Heart left ventricle (tissue), 16 donors: ENCODE measurements at regions not wholly inside any gene's neighbourhood (a gene's known extent, or its start where the extent isn't known, plus 50 kb on each side); places are given as distances from the start of the nearest gene placed in this dataset.

Experiments used
- ATAC-seq, 4 donors: fragments of 200-7000 bp; cut with Tn5 transposase; one replicate each; pipeline ENCODE4 v1.9.1; 2020 to 2022; ENCODE audit warnings: moderate library complexity in 4 of 4, mild to moderate bottlenecking in 3 of 4, moderate number of reproducible peaks in 1 of 4
- DNase-seq, 5 donors: peaks; one replicate each; pipeline ENCODE4 v3.0.0-alpha.2; 2020
- H3K27ac ChIP-seq, 12 donors: fragments of 200-600 bp; sonication (generic) in 4 of 12; one replicate each; pipeline versions ENCODE4 v1.5.0 to v1.8.0; 2016 to 2022; ENCODE audit warnings: mild to moderate bottlenecking in 2 of 12
- H3K27me3 ChIP-seq, 9 donors: fragments of 200-600 bp; sonication (generic) in 2 of 9; one replicate each; pipeline versions ENCODE4 v1.5.1 to v1.8.0; 2016 to 2022; ENCODE audit warnings: mild to moderate bottlenecking in 3 of 9
- H3K36me3 ChIP-seq, 9 donors: fragments of 200-600 bp; sonication (generic) in 2 of 9; one replicate each; pipeline versions ENCODE4 v1.5.0 to v1.8.0; 2018 to 2022; ENCODE audit warnings: mild to moderate bottlenecking in 2 of 9
- H3K4me1 ChIP-seq, 12 donors: fragments of 200-600 bp; sonication (generic) in 4 of 12; one replicate each; pipeline versions ENCODE4 v1.5.0 to v1.8.0; 2016 to 2022; ENCODE audit warnings: mild to moderate bottlenecking in 3 of 12
- H3K4me3 ChIP-seq, 12 donors: fragments of 200-600 bp; sonication (generic) in 4 of 12; one replicate each; pipeline versions ENCODE4 v1.5.0 to v1.8.0; 2017 to 2022; ENCODE audit warnings: mild to moderate bottlenecking in 9 of 12, moderate library complexity in 4 of 12
- H3K9me3 ChIP-seq, 12 donors: fragments of 200-600 bp; sonication (generic) in 4 of 12; one replicate each; pipeline versions ENCODE4 v1.5.0 to v1.8.0; 2016 to 2022; ENCODE audit warnings: mild to moderate bottlenecking in 1 of 12
- POLR2A ChIP-seq, 2 donors: fragments of 450-650 bp; IDR thresholded peaks; one replicate each; pipeline ENCODE4 v1.6.1; 2017; ENCODE audit warnings: antibody characterized with exemption in 2 of 2, mild to moderate bottlenecking in 2 of 2, moderate library complexity in 2 of 2
- WGBS, 4 donors: extraction: QIAGEN DNeasy Blood & Tissue Kit in 2 of 4; methylation state at CpG; one replicate each; pipeline versions ENCODE4 v1.1.5 to v1.1.7; 2013 to 2018; 5-methylcytosine and 5-hydroxymethylcytosine counted together
- intact Hi-C, 10 donors: fragments of 100-400 bp; cut with DNase I; formaldehyde crosslinking; loops; one replicate each; pipeline versions ENCODE4 v1.11.1 to v1.14.2; 2022
- TF ChIP-seq, protein P1 (sequence below), 12 donors: fragments of 200-600 bp; sonication (generic) in 4 of 12; IDR thresholded peaks; one replicate each; pipeline versions ENCODE4 v1.5.0 to v1.8.0; 2018 to 2022; ENCODE audit warnings: antibody characterized with exemption in 12 of 12, mild to moderate bottlenecking in 5 of 12
- donor health status: ischemic (EF 13 %, LVEDD 7.1; RV severe dilation, severe dysfunction).
- donor health status: healthy with polysubstance abuse.
- donor health status: DM: no; HTN: yes; CAD: no.
- donor health status: DM: no; HTN: no; CAD: no.
- donor health status: ischemic (EF 25% LVEDD 6.9; RV normal size, moderate dysfunction).
- donor health status: ischemic (EF 25% LVEDD 5.7; RV mildly dilated, moderate dysfunction).
- donor health status: healthy.
- donor health status: DM: yes; HTN: yes; CAD: no.
- donor health status: ischemic (EF 35%, LVEDD 5.7; RV mildly dilated, moderate dysfunction).
- donor health status: nonischemic (EF 11% LVEDD 7.7; RV severe dilation, severe dysfunction).
- donor health status: DM: yes; HTN: yes; CAD: no.
- donor health status: PGD.
- donor health status: ischemic (EF 29% LVEDD 5.4; RV normal size, mild dysfunction).
- donor health status: nonischemic (EF 23%, LVEDD 6.1; RV moderate dilation, normal function).

DNA sequence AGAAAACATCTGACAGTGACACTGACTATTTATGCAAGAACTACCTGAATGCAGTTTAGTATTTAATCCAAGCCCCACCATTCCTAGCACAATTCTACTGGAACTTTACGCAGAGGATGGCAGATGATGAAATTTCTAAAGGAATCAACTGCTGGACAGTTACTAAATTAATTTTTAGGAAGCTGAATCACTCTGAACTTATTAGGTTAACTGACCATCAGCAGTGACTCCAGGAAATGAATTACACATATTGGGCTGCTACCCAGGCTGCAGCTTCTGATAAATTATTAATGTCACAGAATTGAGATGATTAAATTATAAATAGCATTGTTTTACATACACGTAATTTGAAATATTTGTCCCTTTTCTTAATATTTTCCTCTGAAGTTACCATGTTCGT lies 250.8 kb downstream of the TMEM182 start:
- no peak for DNase-seq
- H3K4me3 ChIP-seq, result no peak overlapping the region
- WGBS, 4 donors, result 75 to 85% (median 79%) methylated on average over 3 of the region's 3 CpGs
- peaks cover 0 to 4% (median 0%) of the 10 kb centered on the region in 9 donors for H3K27me3 ChIP-seq
- no peak overlapping the region for H3K27ac ChIP-seq
- no peak for ATAC-seq
- no peaks in the 10 kb centered on the region for H3K9me3 ChIP-seq
- intact Hi-C loops, result no loop called here
- H3K4me1 ChIP-seq, result no peaks in the 10 kb centered on the region
- H3K36me3 ChIP-seq, result no peaks in the 10 kb centered on the region
- TF ChIP-seq, protein P1, sequence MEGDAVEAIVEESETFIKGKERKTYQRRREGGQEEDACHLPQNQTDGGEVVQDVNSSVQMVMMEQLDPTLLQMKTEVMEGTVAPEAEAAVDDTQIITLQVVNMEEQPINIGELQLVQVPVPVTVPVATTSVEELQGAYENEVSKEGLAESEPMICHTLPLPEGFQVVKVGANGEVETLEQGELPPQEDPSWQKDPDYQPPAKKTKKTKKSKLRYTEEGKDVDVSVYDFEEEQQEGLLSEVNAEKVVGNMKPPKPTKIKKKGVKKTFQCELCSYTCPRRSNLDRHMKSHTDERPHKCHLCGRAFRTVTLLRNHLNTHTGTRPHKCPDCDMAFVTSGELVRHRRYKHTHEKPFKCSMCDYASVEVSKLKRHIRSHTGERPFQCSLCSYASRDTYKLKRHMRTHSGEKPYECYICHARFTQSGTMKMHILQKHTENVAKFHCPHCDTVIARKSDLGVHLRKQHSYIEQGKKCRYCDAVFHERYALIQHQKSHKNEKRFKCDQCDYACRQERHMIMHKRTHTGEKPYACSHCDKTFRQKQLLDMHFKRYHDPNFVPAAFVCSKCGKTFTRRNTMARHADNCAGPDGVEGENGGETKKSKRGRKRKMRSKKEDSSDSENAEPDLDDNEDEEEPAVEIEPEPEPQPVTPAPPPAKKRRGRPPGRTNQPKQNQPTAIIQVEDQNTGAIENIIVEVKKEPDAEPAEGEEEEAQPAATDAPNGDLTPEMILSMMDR (IDR thresholded peaks at IDR 0.05), result no peak
- TF ChIP-seq POLR2A (IDR thresholded peaks at IDR 0.05), result no peak

DNA sequence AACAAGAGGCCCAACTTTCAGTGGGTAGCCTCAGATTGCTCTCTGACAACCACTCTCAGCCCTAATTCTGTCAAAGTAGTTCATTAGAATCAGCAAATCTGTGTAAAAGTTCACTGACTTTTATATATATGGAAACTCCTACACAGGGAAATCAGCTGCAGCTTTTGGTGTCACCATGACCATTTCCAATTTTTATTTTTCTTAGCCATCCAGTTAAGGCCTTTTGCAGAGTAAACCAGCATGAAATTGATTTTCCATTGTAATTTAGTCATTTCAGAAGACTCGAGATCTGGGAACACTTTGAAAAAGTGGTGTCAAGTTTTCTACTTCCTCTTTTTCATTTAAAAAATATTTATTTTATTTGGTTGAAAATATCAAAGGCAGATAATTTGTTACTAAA lies 263.2 kb downstream of the TMEM182 start:
- ATAC-seq, result no peak
- Histone ChIP-seq H3K27ac (no peak overlapping the region), H3K36me3 (no peaks in the 10 kb centered on the region), H3K4me1 (no peaks in the 10 kb centered on the region), H3K9me3 (no peaks in the 10 kb centered on the region), H3K4me3 (no peak overlapping the region), H3K27me3 (no peaks in the 10 kb centered on the region)
- intact Hi-C loops, result no loop called here
- WGBS, 4 donors, result 67 to 77% (median 76%) methylated on average over 1 of the region's 1 CpG
- TF ChIP-seq, protein P1 (IDR thresholded peaks at IDR 0.05), result no peak
- TF ChIP-seq POLR2A (IDR thresholded peaks at IDR 0.05), result no peak
- no peak for DNase-seq

DNA sequence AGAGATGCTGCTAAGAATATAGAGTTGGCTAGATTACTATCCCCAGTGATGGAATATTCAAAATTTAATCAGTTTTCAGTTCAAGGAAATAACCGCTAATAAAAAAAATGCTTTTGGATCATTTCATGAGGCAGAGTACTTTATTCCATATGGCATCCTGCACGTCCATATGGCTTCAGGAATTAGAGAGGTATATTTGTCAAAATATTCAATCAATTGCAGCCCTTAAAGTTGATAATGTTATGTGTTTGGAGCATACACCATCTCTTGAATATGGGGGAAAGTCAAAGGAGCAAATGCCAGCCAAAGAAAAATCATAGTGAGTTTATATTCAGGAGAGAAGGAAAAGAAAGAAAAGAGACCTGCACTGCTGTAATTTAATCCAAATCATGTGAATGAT lies 266.4 kb downstream of the TMEM182 start:
- TF ChIP-seq POLR2A (IDR thresholded peaks at IDR 0.05), result no peak
- TF ChIP-seq, protein P1 (IDR thresholded peaks at IDR 0.05), result no peak
- Histone ChIP-seq H3K27ac (no peak overlapping the region), H3K9me3 (no peaks in the 10 kb centered on the region), H3K36me3 (no peaks in the 10 kb centered on the region), H3K4me1 (no peaks in the 10 kb centered on the region), H3K4me3 (no peak overlapping the region), H3K27me3 (no peaks in the 10 kb centered on the region)
- intact Hi-C loops, result no loop called here
- no peak for ATAC-seq
- WGBS, 4 donors, result 63 to 78% (median 67%) methylated on average over 2 of the region's 2 CpGs
- no peak for DNase-seq
